WTC11 (cell line): ENCODE measurements at regions not wholly inside any gene's neighbourhood (a gene's known extent, or its start where the extent isn't known, plus 50 kb on each side); places are given as distances from the start of the nearest gene placed in this dataset.

Source experiments
- ATAC-seq: fragments of 200-7000 bp; cut with Tn5 transposase; 2 replicates; pipeline ENCODE4 v1.10.0; 2021; ENCODE audit warnings: mild to moderate bottlenecking, moderate library complexity
- CTCF ChIA-PET: fragments of 300-600 bp; sonication (Branson Sonifier 250); formaldehyde crosslinking; loops from one replicate; lab custom pipeline; 2021; ENCODE audit warnings: antibody characterized with exemption; lab: Charles Lee
- POLR2A ChIA-PET: fragments of 350-600 bp; sonication (Branson Sonifier 250); formaldehyde crosslinking; loops from one replicate; lab custom pipeline; 2021; ENCODE audit warnings: antibody characterized with exemption; lab: Charles Lee
- DNase-seq: peaks from one replicate; pipeline ENCODE4 v3.0.0; 2021; ENCODE audit warnings: low spot score
- H3K27ac Mint-ChIP-seq: 2 replicates; pipeline ENCODE4 v1.8.0; 2021; ENCODE audit warnings: mixed read lengths
- H3K27me3 Mint-ChIP-seq: 2 replicates; pipeline ENCODE4 v1.8.0; 2021; ENCODE audit warnings: low read depth, mild to moderate bottlenecking, moderate library complexity, mixed read lengths
- H3K36me3 Mint-ChIP-seq: 2 replicates; pipeline ENCODE4 v1.8.0; 2021; ENCODE audit warnings: mixed read lengths
- H3K4me1 Mint-ChIP-seq: 2 replicates; pipeline ENCODE4 v1.8.0; 2022; ENCODE audit warnings: mixed read lengths
- H3K4me3 Mint-ChIP-seq: 2 replicates; pipeline ENCODE4 v1.8.0; 2021; ENCODE audit warnings: mild to moderate bottlenecking, moderate library complexity, mixed read lengths
- H3K9me3 Mint-ChIP-seq: 2 replicates; pipeline ENCODE4 v1.8.0; 2021; ENCODE audit warnings: mixed read lengths
- ATF3 ChIP-seq: sonication (generic); formaldehyde crosslinking; conservative IDR thresholded peaks from 2 replicates; pipeline ENCODE4 v1.8.1; 2022; ENCODE audit warnings: mild to moderate bottlenecking, missing genetic modification reagents
- CBFB ChIP-seq: sonication (generic); formaldehyde crosslinking; IDR thresholded peaks from 2 replicates; pipeline ENCODE4 v1.8.1; 2022; ENCODE audit warnings: mild to moderate bottlenecking, low read depth, missing genetic modification reagents
- CREB1 ChIP-seq: sonication (generic); formaldehyde crosslinking; IDR thresholded peaks from 2 replicates; pipeline ENCODE4 v1.8.0; 2023; ENCODE audit warnings: mild to moderate bottlenecking, missing genetic modification reagents
- CTCF ChIP-seq: fragments of 200-600 bp; IDR thresholded peaks from 2 replicates; pipeline ENCODE4 v1.8.0; 2022; ENCODE audit warnings: antibody characterized with exemption
- E2F1 ChIP-seq: sonication (generic); formaldehyde crosslinking; IDR thresholded peaks from 2 replicates; pipeline ENCODE4 v1.8.0; 2022; ENCODE audit warnings: mild to moderate bottlenecking, missing genetic modification reagents
- FOXJ3 ChIP-seq: sonication (generic); formaldehyde crosslinking; IDR thresholded peaks from 2 replicates; pipeline ENCODE4 v1.9.0; 2021; ENCODE audit warnings: missing genetic modification reagents, mild to moderate bottlenecking, borderline replicate concordance
- FOXP4 ChIP-seq: sonication (generic); formaldehyde crosslinking; IDR thresholded peaks from 2 replicates; pipeline ENCODE4 v1.8.0; 2022; ENCODE audit warnings: mild to moderate bottlenecking, missing genetic modification reagents
- JUN ChIP-seq: sonication (generic); formaldehyde crosslinking; IDR thresholded peaks from 2 replicates; pipeline ENCODE4 v1.8.0; 2023; ENCODE audit warnings: mild to moderate bottlenecking, missing genetic modification reagents
- NFATC4 ChIP-seq: fragments of 250-450 bp; sonication (Bioruptor Pico); IDR thresholded peaks from 2 replicates; pipeline ENCODE4 v1.9.0; 2021; ENCODE audit warnings: mild to moderate bottlenecking
- PREB ChIP-seq: sonication (generic); formaldehyde crosslinking; IDR thresholded peaks from 2 replicates; pipeline ENCODE4 v1.8.1; 2022; ENCODE audit warnings: mild to moderate bottlenecking, missing genetic modification reagents, moderate library complexity, borderline replicate concordance
- SP1 ChIP-seq: sonication (generic); formaldehyde crosslinking; conservative IDR thresholded peaks from 2 replicates; pipeline ENCODE4 v1.8.1; 2022; ENCODE audit warnings: missing genetic modification reagents
- TEAD4 ChIP-seq: sonication (generic); formaldehyde crosslinking; IDR thresholded peaks from 2 replicates; pipeline ENCODE4 v1.8.0; 2022; ENCODE audit warnings: mild to moderate bottlenecking, missing genetic modification reagents
- USF2 ChIP-seq: sonication (generic); formaldehyde crosslinking; IDR thresholded peaks from 2 replicates; pipeline ENCODE4 v1.8.1; 2023; ENCODE audit warnings: mild to moderate bottlenecking, missing genetic modification reagents, moderate library complexity
- ZNF232 ChIP-seq: sonication (generic); formaldehyde crosslinking; IDR thresholded peaks from 2 replicates; pipeline ENCODE4 v1.8.0; 2022; ENCODE audit warnings: mild to moderate bottlenecking, missing genetic modification reagents
- ZNF671 ChIP-seq: fragments of 250-450 bp; sonication (Bioruptor Pico); IDR thresholded peaks from 2 replicates; pipeline ENCODE4 v1.8.0; 2021; ENCODE audit warnings: mild to moderate bottlenecking

GRCh38 chr16:62157544-62157943, 121.3 kb upstream of the CDH8 start (continued):
- TF ChIP-seq E2F1 (no peak), CBFB (CRISPR knock-in tag) (no peak)

GRCh38 chr16:62156971-62157370, 120.7 kb upstream of the CDH8 start:
- H3K4me3 Mint-ChIP-seq, result no peak overlapping the region
- TF ChIP-seq TEAD4 (CRISPR knock-in tag) (no peak), JUN (CRISPR knock-in tag) (no peak), ZNF671 (CRISPR knock-in tag) (no peak)
- POLR2A ChIA-PET, result no interaction called here

GRCh38 chr16:62149631-62150030, 113.4 kb upstream of the CDH8 start:
- ATAC-seq (no peak), DNase-seq (no peak)
- TF ChIP-seq FOXP4 (CRISPR knock-in tag) (no peak), CREB1 (CRISPR knock-in tag) (no peak), ATF3 (CRISPR knock-in tag) (no peak), USF2 (CRISPR knock-in tag) (no peak), FOXJ3 (CRISPR knock-in tag) (no peak), PREB (no peak), CBFB (CRISPR knock-in tag) (no peak), ZNF232 (CRISPR knock-in tag) (no peak), NFATC4 (CRISPR knock-in tag) (no peak), SP1 (no peak), CTCF (no peak)
- H3K27ac Mint-ChIP-seq, result no peak overlapping the region
- no peaks in the 10 kb centered on the region for H3K27me3 Mint-ChIP-seq
- peaks cover 8% of the 10 kb centered on the region for H3K4me1 Mint-ChIP-seq
- CTCF ChIA-PET, result no interaction called here
- no peak overlapping the region for H3K4me3 Mint-ChIP-seq
- H3K36me3 Mint-ChIP-seq, result no peaks in the 10 kb centered on the region
- no peaks in the 10 kb centered on the region for H3K9me3 Mint-ChIP-seq
- POLR2A ChIA-PET, result no interaction called here

More at GRCh38 chr16:62156971-62157370, 120.7 kb upstream of the CDH8 start:
- Mint-ChIP-seq H3K9me3 (no peaks in the 10 kb centered on the region), H3K36me3 (no peaks in the 10 kb centered on the region), H3K4me1 (no peaks in the 10 kb centered on the region), H3K27me3 (no peaks in the 10 kb centered on the region), H3K27ac (no peak overlapping the region)
- no peak for ATAC-seq
- CTCF ChIA-PET, result interaction anchor here (0.6 kb wide), 1 partner anchor 119 kb away, joined by 3 read pairs; no protein-coding TSS in a partner anchor
- DNase-seq, result no peak
